GM12891 (cell line): ENCODE measurements at regions not wholly inside any gene's neighbourhood (a gene's known extent, or its start where the extent isn't known, plus 50 kb on each side); places are given as distances from the start of the nearest gene placed in this dataset.

Experiments used
- POLR2A ChIP-seq: IDR thresholded peaks from 2 replicates; pipeline ENCODE4 v1.6.1; 2011; ENCODE audit warnings: low read depth, low read length, control low read depth
- POLR2AphosphoS5 ChIP-seq: IDR thresholded peaks from 2 replicates; pipeline ENCODE4 v1.6.1; 2011; ENCODE audit warnings: low read depth, low read length, control low read depth
- POU2F2 ChIP-seq: IDR thresholded peaks from 2 replicates; pipeline ENCODE4 v1.6.1; 2011; ENCODE audit warnings: low read depth, mild to moderate bottlenecking, control low read depth, low read length, moderate library complexity
- TAF1 ChIP-seq: IDR thresholded peaks from 2 replicates; pipeline ENCODE4 v1.6.1; 2011; ENCODE audit warnings: low read depth, low read length, control low read depth

DNA sequence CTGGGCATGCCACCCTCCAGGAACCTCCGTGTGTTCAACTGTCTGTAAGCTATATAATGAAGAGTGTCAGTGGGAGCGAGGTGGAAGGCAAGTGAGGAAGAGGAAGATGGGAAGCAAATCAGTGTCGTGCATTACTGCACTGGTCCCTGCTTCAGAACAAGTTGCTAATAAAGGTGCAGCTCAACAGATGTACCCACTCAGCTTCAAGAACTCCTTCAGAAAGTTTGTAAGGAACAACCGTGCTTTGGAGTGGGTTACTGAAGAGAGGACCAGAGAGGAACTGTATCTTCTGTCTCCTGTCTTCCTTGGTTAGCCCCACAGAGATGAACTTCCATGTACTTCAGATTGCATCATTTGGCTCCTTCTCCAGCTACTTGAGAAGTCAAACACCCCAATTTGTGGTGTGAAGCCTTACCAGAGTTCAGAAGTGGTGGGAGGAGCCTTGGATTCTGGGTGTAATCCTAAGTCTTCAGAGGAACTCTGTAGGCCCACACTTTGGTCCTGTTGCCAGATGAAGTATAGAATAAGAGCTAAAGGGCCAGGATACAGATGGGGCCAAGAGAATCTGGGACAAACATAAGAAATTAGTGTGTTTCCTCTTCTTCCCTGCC lies 290.5 kb upstream of the PROX1 start:
- TF ChIP-seq POLR2A: no peak
- no peak for TF ChIP-seq POLR2AphosphoS5
- TF ChIP-seq TAF1: no peak
- TF ChIP-seq POU2F2: no peak
